H1 (cell line): ENCODE measurements at regions not wholly inside any gene's neighbourhood (a gene's known extent, or its start where the extent isn't known, plus 50 kb on each side); places are given as distances from the start of the nearest gene placed in this dataset.

Experiments used
- CHD7 ChIP-seq: fragments of 300-600 bp; sonication (generic); IDR thresholded peaks from 2 replicates; pipeline ENCODE4 v1.7.1; 2012; ENCODE audit warnings: low read length, moderate library complexity, mild to moderate bottlenecking, inconsistent platforms; ENCODE audit not compliant: insufficient replicate concordance
- TBP ChIP-seq: IDR thresholded peaks from 2 replicates; pipeline ENCODE4 v1.6.1; 2011; ENCODE audit warnings: low read depth, low read length, improper control_type of control experiment

DNA sequence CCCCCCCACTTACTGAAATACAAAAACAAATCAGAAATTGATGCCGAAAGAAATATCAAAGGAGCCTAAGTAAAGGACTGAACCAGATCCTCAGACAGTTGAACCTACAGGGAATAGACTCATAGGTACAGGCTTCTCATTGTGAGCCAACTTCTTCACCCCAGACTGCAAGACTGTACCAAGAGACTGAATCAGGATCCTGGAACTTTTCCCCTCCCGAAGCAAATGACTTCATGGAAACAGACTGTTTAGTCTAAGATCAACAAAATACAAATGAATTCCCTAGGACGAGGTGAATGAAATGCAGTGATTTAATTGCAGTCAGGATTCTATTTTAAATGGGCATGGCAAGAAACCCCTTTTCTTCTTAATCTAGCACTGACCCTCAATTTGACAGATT, 53.6 kb upstream of the RNF152 start (continued):
- TF ChIP-seq CHD7 (no peak), TBP (no peak)
